ENCODE measurements at regions not wholly inside any gene's neighbourhood (a gene's known extent, or its start where the extent isn't known, plus 50 kb on each side); places are given as distances from the start of the nearest gene placed in this dataset.

DNA sequence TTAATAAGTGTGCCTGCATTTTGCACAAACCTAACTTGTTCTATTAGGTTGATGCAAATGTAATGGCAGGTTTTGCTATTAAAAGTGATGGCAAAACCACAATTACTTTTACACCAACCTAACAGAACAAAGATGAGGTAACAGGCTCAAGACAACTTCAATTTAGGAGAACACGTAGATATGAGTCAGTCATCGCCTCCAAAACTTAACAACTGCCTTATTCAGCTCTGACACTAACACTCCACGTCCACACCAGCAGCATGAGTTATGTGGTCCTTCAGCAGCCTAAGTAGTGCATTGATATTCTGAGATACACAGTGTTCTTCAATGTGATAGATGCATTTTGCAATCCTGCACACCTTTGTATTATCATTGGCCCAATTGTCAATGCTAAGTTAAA lies 1175.1 kb upstream of the ACVR2A start:
- DNase-seq (ENCODE audit: low read depth in 4 of 4, low spot score in 2 of 4), result no peak

DNA sequence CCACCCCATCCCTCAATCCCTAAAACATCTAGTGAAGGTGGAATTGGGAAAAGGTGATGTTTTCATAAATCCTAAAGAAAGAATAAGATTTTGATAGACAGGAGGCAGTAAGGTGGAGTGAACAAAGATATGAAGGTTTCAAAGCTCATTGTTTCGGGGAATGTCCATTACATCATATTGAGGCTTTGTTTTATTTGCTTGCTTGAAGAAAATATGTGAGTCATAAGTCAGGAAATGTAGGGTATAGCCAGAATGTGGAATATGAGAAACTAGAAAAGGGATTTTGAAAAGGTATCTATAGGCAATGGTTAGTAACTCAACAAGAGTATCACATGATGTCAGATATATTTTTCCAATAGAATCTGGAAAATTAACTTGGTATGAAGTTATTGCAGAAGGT lies 1178.5 kb upstream of the ACVR2A start:
- no peak for DNase-seq (ENCODE audit: low read depth in 4 of 4, low spot score in 2 of 4)

DNA sequence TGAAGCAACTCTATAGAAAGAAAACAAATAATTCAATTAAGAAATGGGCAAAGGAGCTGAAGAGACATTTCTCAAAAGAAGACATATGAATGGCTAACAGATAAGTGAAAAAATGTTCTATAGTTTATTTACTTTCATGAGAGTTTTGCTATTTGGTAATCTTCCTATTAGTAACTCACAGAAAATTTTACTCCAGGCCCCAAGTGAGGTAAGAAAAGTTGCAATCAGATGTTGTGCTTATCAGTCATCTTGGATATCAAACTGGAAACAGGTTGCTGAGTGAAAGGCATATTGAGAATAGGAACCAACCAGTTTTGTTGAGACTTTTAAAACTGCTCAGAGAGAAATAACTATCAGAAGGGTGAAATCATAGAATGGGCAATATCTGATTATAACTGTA lies 1179.0 kb upstream of the ACVR2A start:
- DNase-seq (ENCODE audit: low read depth in 4 of 4, low spot score in 2 of 4), result no peak

DNA sequence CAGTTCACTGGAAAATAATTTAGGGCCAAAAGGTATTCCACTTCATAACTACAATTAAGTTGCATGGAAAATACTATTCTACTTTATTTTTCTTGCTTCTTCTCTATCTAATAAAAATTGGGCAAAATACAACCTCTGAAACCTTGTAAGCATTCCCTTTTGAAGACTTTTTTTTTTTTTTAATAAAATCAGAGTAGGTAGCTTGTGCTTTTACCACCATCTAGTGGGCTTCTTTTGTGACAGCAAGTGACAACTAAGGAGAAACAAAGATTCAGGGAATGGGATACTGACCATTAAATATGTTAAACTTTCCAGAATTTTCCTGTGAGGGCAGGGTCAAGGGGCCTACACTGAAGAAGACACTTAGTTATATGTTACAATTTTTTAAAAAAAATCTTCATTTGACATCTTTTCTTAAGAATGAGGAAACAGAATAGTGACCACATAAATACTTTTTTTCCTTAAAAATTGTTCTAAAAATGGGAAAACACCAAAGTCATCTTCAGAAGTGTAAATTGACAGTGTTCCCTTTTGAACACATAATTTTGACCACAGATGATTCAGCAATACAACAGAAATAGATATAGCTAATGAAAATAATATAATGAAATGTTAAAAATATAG lies 1183.2 kb upstream of the ACVR2A start:
- peak; percentile 9 to 23 (median 18) for DNase-seq (ENCODE audit: low read depth in 4 of 4, low spot score in 2 of 4)

DNA sequence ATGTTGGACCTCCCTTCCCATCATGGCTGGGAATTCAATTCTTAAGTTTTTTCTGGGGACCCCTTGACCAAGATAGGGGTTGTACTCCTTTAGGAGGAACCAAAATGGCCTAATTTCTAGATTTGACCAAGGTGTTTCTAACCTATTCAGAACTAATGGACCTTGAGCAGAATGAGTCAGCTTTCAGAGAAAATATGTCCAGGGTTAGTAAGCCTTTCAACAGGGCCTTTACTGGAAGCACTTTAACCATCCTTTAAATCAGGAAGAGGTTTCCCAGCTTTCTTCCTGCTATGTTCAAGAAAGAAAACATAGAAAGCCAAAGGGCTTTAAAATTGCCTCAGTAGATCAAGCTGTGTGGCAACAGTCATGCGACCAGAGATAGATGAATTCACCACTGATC lies 1184.9 kb upstream of the ACVR2A start:
- no peak for DNase-seq (ENCODE audit: low read depth in 4 of 4, low spot score in 2 of 4)

DNA sequence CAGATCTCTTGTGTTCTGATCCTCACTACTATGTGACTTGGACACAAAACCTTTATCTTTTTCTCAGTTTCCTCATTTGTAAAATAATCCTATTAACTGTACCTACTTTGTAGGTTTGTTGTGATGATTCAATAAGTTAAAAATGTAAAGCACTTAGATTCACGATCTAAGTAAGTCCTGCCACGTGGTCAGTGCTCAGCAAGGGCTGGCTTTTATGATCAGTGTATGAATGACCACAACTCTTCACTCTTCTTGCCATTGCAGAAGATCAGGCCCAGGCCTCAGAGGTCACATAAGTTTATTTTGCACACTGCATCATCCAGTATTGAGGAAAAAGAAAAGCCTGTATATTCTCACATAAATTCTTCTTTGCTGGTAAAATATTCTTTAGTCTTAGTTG lies 1192.5 kb upstream of the ACVR2A start:
- DNase-seq (ENCODE audit: low read depth in 4 of 4, low spot score in 2 of 4), result no peak

DNA sequence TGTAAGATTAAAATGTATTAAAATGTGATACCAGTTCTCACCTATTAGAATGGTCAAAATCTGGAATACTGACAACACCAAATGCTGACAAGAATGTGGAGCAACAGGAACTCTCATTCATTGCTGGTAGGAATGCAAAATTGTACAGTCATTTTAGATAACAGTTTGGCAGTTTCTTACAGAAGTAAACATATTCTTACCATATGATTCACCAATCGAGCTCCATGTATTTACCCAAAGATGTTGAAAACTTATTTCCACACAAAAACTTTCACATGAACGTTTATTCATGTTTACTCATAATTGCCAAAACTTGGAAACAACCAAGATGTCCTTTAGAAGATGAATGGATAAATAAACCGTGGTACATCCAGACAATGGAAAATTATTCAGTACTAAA lies 1193.5 kb upstream of the ACVR2A start:
- DNase-seq (ENCODE audit: low read depth in 4 of 4, low spot score in 2 of 4), result no peak

DNA sequence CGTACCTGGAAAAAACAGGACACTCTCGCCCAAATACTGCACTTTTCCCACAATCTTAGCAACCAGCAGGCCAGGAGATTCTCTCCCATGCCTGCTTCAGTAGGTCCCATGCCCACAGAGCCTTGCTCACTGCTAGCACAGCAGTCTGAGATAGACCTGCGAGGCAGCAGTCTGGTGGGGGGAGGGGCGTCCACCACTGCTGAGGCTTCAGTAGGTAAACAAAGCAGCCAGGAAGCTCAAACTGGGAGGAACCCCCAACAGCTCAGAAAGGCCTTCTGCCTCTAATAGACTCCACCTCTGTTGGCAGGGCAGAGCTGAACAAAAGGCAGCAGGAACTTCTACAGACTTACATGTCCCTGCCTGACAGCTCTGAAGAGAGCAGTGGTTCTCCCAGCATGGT lies 1202.8 kb upstream of the ACVR2A start:
- DNase-seq (ENCODE audit: low read depth in 4 of 4, low spot score in 2 of 4), result no peak

DNA sequence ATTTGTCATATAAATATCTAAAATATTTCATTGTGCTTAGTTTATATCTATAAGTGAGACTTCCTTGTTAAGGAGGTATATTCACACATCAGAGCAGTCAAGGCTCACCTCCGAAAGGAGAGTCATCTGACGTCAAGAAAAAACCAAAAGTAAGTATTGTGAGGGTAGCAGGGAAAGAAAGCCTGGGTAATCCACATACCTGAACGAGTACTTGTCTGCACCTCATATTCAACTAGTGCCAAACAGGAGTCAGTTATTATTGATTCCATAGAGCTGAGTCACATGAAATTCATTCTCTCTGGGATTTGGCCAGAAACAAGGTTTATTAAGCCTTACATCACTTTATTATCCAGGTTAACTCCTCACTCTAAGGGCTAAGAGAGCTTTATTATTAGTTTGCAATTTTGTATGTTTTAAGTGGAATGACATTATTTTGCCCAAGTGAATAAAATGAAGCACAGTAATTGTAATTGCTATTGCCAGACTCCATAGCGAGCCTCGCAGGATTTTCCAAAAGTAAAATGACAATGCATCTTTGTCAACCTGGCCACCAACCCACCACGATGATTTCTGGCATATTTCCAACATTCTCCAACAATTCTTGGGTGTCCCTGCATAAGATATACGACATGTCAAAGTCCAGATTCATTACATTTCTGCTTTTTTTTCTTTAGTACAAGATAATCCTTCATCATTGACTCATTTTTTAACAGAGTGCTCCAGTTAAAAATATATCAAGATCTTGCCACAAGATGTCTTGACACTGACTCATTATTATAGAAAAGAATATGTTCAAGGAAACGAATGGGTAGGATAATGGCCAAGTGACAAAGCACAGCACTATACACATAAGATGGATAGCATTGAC lies 1210.4 kb upstream of the ACVR2A start:
- no peak for DNase-seq (ENCODE audit: low read depth in 4 of 4, low spot score in 2 of 4)

DNA sequence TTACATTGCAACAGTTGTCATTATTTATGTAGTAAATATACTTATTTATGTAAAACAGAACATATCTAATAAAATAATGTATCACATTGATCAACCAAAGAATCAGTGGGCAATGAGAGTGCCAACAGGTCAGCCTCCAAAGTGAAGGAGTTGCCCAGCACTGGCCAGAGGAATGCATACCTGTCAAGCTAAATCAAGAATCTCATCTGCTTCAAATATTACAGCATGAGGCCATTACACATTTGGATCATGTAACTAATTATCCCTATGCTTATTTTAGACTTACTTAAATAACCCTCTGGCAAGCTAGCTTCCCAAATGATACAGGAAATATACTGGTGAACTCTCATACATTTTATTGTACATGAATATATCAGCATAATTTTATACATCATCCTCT lies 1211.7 kb upstream of the ACVR2A start:
- no peak for DNase-seq (ENCODE audit: low read depth in 4 of 4, low spot score in 2 of 4)

DNA sequence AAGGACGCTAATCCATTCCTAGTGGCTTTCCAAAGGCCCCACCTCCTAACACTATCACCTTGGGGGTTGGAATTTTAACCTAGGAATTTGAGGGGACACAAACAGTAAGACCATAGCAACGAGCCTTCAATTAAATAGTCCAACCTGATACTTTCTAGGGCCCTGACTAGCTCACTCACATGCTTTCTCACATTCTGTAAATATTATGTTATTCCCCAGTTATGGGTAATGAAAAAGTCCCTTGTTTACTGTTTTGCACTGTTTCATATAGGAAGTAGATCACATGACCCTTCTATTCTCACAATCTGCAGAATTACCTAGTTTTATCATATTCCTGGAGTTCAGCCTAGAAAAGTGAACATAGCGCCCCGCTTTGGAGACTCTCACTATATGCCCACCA lies 1212.1 kb upstream of the ACVR2A start:
- no peak for DNase-seq (ENCODE audit: low read depth in 4 of 4, low spot score in 2 of 4)

DNA sequence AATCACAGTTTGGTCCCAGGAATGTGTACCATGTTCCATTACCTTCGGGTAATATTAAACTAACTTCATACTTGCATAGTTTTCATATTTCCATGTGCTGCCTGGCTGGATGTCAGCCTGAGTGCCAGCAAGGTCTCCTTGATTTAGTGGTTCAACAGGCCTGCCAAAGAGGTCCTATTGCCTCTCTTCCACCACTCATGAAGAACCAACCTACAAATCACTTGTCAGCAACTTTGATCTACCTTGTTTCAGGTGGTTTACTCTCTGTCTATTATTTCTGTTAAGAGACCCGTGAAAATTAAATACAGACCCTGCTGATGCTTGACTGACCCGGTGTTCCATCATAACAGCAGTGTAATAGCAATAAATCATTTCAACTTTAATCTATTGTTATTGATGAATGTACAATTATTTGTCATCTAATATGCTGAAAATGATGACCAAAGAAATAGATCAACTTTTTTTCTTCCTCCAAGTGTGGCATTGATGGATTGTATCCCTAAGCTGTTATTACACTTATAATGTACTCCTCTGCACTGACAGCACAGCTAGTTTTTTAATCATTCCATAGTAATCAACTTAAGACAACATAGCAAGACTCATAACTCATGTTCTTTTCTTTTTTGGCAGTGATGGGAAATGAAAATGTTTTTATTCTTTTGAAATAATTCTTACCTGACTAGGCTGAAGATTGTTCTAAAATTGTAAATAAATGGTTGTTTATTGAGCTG lies 1220.2 kb upstream of the ACVR2A start:
- DNase-seq (ENCODE audit: low read depth in 4 of 4, low spot score in 2 of 4), result no peak

DNA sequence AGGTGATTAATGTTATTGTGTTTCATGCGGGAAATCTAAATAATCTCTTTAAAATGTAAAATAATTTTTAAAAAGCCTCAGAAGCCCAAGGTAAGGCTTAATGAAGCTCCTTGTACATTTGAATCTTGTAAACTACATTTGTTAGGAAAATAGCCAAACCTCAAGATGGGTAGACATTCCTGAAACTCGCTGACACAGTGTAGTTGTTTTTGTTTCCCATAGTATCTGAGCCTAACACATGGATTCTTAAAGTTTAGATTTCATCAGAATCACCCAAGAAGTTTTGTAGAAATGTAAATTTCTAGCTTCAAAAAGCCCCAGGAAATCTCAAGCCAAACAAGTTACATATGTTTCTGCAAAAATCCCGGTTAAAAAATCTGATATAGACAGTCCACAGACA lies 1221.1 kb upstream of the ACVR2A start:
- DNase-seq (ENCODE audit: low read depth in 4 of 4, low spot score in 2 of 4), result no peak

DNA sequence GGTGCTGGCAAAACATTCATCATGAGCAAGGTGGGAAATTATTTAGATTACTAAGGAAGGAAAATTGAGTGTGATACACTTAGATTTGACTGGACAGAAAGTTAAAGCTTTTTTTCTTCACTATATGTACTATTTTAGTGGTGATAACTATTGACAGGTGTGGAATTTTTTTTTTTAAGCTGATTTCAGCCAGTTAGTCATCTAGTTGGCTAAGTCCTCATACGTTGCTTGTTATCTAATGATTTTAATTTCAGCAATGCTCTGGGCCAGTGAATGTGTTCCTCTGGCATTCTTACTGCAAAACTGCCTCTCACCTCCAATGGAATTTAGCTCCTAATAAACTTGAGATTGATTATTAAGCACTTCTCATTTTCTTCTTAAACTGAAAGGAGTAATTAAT lies 1223.2 kb upstream of the ACVR2A start:
- DNase-seq (ENCODE audit: low read depth in 4 of 4, low spot score in 2 of 4), result no peak

DNA sequence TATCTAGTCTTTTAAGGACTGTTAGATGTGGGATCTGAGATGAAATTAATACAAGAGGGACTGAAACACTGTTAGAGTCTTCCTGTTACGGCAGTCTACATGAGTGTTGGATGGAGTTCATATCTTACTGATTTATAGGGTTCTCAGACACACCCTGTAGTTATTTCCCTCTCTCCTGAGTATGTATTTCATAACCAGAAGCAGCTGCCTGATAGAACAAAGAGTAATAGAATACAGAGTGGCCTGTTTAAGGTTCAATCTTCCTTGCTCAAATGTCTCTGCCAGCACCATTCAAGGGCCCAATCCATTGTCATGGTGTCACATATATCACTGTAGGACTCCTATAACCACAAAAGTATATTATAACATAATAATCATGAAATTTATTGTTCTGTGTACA lies 1229.1 kb upstream of the ACVR2A start:
- DNase-seq (ENCODE audit: low read depth in 4 of 4, low spot score in 2 of 4), result no peak

DNA sequence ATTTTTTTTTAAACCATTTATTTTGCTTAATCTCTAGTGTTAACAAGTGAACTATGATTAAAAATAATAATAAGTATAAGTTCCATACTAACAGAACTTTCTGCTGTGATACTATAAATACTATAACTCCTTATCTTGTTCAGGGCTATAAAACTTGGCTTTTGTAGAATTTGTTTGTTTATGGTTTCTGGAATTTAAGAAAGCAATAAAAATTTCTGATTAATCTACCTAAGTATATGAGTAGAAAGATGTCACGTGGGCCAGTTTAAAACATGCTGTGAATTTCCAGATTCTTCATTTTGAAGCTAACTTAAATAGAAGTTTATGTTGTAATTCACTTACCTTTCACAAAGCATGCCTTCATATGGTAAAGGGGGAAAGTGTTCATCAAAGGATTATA lies 1236.3 kb upstream of the ACVR2A start:
- DNase-seq (ENCODE audit: low read depth in 4 of 4, low spot score in 2 of 4), result no peak

DNA sequence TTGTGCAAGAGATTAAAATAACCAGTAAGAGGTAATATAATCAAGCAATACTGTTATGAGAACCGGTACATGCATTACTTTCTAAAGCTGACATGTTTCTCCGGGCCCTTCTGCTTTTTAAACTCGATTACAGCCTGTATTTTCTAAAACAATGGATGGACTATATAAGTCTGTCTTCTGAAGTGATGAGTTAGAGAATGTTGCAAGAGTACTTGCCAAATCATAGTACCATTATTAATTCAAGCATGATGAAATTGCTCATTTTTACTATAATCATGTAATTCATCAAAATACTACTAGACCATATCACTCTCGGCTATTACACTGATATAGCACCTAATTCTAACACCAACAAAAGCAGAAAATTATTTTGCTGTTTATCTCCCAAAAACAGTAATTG lies 1240.3 kb upstream of the ACVR2A start:
- no peak for DNase-seq (ENCODE audit: low read depth in 4 of 4, low spot score in 2 of 4)

DNA sequence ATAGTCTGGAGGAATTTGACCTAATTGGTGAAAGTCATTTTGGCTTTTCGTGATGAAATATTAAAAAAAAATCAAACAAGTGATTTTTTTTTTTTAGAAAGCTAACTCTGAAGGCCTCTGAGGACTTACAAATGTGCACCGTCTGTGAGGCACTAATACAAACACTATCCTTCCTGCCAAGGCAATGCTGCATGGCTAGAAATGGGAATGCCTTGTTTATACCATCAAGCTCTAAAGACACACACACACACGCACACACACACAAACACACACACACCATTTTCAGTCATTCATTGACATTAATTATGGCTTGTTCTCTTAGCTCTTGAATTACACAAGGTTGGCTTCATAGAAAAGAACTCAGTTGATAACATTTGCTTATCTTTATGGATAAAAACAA lies 1242.0 kb upstream of the ACVR2A start:
- no peak for DNase-seq (ENCODE audit: low read depth in 4 of 4, low spot score in 2 of 4)

DNA sequence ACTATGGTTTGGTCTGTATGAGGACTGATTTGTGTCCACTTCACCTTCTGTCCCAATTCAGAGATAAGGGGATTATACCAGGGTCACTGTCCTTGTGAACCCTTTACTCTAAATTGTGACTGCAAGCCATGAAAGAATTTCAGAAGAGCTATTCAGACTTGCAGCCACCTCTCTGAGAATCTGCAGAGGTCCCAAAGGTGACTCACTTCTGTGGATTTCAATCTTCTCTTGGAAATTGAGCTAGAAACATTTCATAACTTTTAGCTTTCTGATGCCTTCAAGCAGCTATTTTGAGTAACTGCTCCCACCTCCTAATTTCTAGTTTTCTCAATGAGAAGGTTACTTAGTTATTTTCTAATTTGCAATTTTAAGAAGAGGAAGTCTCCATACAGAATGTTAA lies 1242.4 kb upstream of the ACVR2A start:
- no peak for DNase-seq (ENCODE audit: low read depth in 4 of 4, low spot score in 2 of 4)

DNA sequence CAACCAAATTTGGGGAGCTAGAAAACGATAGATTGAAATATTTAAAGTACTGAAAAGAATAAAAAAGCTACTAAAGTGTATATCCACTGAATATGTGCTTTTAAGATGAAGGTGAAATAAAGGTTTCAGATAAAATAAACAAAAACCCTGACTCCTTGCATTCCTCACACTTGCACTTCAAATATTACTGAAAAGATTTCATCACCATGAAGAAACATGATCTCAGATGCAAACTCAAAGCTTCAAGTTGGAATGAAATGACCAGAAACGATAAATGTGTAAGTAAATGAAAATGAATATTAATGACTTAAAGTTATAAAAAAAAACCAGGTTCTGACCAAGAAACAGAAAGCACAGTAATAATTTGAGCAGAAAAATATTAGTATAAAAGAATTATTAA lies 1246.0 kb upstream of the ACVR2A start:
- no peak for DNase-seq (ENCODE audit: low read depth in 4 of 4, low spot score in 2 of 4)

DNA sequence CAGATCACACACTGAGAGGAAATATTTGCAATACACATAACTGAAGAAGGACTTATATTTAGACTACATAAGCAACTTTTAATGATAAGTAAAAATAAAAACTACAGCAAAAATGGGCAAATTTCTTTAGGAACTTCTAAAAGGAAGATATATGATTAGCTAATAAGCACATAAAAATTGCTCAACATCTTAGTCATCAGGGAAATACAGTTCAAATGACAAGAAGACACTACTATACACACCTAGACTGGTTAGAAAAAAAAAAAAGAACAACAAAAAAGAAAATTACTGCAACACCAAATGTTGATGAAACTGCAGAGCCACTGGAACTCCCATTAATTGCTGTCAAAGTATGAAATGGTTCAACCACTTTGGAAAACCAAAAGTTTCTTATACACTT lies 1247.5 kb upstream of the ACVR2A start:
- DNase-seq (ENCODE audit: low read depth in 4 of 4, low spot score in 2 of 4), result no peak

DNA sequence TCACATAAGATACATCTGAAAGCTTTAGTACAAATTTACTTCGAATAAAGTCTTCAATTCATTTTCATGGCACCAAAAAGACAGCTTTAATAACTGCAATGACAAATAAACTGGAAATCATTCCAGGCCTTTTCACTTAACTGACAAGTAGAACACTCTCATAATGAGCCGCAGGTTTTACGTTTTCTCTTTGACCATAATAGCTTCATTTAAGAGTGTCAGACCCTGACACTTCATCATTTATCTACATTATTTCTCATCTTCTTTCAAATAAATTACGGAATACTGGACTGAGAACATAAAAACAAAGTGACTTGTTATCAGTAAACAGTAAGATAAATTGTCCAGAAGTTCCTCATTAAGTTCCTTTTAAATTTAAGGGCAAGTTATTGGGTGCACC lies 1252.9 kb upstream of the ACVR2A start:
- DNase-seq (ENCODE audit: low read depth in 4 of 4, low spot score in 2 of 4), result no peak

All from left renal cortex interstitium (tissue), 4 donors.